ENCODE measurements at regions not wholly inside any gene's neighbourhood (a gene's known extent, or its start where the extent isn't known, plus 50 kb on each side); places are given as distances from the start of the nearest gene placed in this dataset.

- TF ChIP-seq CTCF (IDR thresholded peaks at IDR 0.05) (no peak), POLR2A (IDR thresholded peaks at IDR 0.05) (no peak)
Measured at GRCh38 chr17:77610518-77610893, 348.0 kb upstream of the TNRC6C start.
